Stimulated activated CD8-positive, alpha-beta memory T cell treated with anti-CD3 and anti-CD28 coated beads, Interleukin-4, amount 100 ng/mL, for 24 hours (primary cell): ENCODE measurements at regions not wholly inside any gene's neighbourhood (a gene's known extent, or its start where the extent isn't known, plus 50 kb on each side); places are given as distances from the start of the nearest gene placed in this dataset.
"Not testable (repeated sequence)": the region's sequence is repeated elsewhere in the genome, so short reads cannot be mapped to it uniquely, and the experiment has no call there.

Experiments used
- DNase-seq: peaks from one replicate; pipeline ENCODE4 v3.0.0-alpha.2; 2020; ENCODE audit warnings: low read depth

DNA sequence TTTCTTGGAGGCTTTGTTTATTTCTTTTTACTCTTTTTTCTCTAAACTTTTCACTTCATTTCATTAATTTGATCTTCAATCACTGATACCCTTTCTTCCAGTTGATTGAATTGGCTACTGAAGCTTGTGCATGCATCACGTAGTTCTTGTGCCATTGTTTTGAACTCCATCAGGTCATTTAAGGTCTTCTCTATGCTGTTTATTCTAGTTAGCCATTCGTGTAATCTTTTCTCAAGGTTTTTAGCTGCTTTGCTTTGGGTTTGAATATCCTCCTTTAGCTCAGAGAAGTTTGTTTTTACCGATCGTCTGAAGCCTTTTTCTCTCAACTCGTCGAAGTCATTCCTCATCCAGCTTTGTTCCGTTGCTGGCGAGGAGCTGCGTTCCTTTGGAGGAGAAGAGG, 189.9 kb downstream of the TTC6 start:
- DNase-seq, result not testable (repeated sequence)

DNA sequence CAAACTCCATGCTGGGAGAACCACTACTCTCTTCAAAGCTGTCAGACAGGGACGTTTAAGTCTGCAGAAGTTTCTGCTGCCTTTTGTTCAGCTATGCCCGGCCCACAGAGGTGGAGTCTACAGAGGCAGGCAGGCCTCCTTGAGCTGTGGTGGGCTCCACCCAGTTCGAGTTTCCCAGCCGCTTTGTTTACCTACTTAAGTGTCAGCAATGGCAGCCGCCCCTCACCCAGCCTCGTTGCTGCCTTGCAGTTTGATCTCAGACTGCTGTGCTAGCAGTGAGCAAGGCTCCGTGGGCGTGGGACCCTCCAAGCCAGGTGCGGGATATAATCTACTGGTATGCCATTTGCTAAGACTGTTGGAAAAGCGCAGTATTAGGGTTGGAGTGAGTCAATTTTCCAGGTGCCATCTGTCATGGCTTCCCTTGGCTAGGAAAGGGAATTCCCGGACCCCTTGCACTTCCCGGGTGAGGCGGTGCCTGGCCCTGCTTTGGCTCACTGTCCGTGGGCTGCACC, 190.7 kb downstream of the TTC6 start:
- not testable (repeated sequence) for DNase-seq

DNA sequence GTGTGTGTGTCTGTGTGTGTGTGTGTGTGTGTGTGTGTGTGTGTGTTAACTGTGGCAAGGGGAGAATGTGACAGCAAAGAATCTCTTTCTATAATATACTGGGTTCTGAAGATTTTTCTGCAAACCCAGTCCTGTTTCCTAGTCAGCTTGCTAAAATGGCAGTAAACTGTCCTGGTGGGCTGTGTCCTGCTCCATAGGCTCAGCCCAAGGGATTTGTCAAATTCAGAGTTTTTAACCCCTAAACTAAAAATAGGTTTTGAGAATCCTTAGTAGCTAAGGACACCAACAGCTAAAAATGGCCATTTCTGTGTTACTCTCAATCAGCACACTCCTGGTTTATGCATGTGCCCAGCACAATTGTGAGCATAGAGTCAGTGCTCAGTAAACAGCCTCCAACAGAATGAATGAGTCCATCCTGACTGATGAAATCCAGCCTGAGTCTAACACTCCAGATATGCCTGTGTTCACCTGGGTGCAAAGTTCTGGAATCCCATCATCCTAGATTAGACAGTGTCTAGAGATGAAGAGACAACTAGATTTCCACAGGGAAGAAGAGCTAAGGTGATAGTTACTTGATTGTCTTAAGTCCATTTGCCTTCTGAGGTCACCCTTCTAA, 192.6 kb downstream of the TTC6 start:
- DNase-seq, result no peak

- no peak for DNase-seq
These were observed 196.1 kb downstream of the TTC6 start for GRCh38 chr14:37791384-37792036.

GRCh38 chr14:37792124-37792523, 196.7 kb downstream of the TTC6 start:
- no peak for DNase-seq

DNA sequence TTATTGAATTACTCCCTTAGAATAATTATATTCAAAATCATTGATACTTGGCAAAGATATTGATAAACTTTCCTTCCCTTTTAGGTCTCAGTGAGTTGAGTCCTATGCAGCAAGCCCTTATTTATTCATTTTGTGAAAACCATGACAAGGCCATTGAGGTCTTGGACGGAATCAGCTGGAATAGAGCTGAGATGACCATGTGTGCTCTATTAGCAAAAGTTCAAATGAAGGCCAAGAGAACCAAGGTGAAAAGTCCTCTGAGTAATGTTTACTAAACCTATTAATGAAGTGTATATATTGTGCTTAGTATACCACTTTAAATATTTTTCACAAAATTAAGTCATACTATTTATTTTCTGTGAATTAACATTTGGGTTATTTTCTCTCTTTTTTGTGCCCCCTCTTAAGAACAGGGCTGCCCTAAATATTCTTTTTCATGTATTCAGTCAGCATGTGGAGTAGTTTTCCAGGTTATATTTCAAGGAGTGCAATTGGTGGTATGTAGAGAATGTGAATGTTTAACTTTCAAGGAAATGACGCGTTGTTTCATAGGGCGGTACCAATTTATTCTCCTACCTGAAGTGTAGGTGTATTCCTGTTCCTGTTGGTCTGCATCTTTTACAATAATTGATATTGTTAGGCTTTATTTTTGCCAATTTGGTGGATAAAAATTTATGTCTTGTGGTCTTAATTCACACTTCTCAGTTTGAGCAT, 201.4 kb downstream of the TTC6 start:
- DNase-seq, result no peak

GRCh38 chr14:37797675-37798074, 202.2 kb downstream of the TTC6 start:
- DNase-seq, result no peak

GRCh38 chr14:37807722-37808121, 212.3 kb downstream of the TTC6 start:
- DNase-seq, result no peak

DNA sequence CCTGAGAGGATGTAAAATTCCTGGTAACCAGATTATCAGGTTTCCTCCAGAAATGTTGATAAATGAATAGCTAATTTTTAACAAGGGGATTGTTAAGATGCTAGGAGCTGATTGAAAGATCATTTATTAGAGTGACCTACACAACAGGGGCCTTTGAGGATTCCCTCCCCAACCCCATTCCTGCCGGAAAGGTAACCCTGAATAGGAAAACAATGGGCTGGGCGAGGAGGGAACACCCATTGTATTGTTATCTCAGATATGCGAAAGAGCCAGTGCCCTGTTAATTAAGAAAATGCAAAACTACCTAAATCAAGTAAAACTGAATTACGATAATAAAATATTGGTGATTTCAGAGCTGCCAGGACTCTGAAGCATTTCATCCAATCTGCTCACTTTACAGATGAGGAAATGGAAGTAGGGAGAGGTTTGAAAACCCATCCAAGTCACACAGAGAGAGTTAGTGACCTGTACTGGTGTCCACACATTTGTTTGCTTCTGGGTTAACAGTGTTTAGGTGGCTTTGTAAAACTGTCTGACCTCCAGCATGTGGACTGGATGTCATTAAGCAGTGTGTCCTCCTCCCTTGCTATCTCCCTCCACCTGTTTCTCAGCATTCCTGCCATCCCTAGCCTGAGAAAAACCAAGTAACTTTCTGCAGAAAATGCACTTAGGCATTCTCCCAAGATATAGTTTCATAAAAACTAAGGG, 214.8 kb downstream of the TTC6 start:
- DNase-seq, result no peak

- DNase-seq, result no peak
These were observed 218.3 kb downstream of the TTC6 start for GRCh38 chr14:37813732-37814131.

DNA sequence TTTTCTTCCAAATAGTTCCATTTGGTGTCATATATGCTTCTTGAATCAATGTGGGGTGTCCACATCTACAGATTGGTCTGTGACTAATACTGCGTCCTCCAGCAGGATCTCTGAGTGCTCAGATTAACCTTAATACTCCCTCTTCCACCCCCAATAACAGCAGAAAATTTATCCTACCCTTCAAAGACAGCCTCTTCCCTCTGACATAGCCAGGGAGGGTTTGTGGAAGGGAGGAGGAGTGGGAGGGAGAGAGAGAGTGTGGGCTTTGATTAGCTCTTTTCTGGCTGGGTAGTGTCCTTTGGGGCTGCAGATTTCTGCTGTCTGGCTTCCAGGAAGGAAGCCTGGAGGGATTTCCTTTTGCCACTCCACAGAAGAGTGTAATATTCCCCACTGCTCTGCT, 220.7 kb downstream of the TTC6 start:
- no peak for DNase-seq

- no peak for DNase-seq
These were observed 221.4 kb downstream of the TTC6 start for GRCh38 chr14:37816743-37817295.

DNA sequence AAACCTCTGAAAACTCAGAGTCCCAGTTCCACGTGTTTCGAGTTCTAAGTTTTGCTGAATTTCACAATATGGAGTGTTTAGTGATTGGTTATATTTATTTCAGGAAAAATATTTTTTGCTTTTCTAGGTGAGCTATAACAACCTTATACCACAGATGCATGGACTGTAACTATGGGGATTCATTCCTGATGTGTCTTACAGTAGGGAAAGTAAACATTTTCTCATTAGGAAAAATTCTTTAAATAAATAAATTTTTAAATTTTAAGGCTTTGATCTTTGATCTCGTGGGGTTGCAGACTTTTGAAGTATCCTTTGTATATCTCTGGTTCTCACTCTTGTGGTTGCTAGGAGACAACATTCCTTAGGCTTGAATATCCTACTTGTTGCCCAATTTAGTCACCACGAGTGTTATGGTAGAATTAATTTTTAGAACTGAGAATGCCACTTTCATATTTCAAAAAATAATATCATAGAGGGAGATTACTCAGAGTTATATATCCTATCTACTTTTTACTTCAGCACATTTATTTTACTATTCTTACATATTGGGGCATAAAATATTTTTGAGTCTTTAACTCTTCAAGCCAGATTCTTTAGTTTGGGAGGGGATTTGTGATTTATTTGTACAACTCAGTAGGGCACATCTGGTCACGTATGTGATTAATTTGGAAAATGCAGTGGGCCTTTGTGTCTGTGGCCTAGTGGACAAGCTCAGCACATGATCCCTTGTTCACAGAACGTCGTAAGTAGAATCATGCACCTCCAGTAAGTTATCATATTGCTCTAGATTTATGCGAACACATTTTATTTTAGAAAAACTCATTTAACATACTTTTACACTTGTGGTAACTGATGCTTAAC, 224.0 kb downstream of the TTC6 start:
- no peak for DNase-seq

GRCh38 chr14:37820810-37821209, 225.4 kb downstream of the TTC6 start:
- DNase-seq, result not testable (repeated sequence)

GRCh38 chr14:37824939-37825712, 229.7 kb downstream of the TTC6 start:
- no peak for DNase-seq

DNA sequence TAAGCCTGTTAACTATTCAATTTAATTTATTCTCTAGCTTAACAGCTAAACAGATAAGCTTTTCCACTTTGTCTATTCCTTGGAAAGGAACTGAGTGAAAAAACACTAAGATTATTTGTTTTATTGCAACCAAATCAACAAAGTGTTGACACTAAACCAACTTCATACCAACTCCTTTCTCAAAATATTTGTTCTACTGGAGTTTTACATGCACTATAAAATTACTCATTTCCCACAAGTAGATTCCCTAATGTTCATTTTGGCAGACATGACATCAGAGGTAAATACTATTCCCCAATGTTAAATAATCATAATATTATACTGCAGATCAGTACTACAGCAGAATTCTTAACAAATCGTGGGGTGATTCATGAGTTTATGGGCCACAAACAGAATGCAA, 231.4 kb downstream of the TTC6 start:
- DNase-seq, result no peak

GRCh38 chr14:37830271-37830670, 234.8 kb downstream of the TTC6 start:
- DNase-seq, result no peak

DNA sequence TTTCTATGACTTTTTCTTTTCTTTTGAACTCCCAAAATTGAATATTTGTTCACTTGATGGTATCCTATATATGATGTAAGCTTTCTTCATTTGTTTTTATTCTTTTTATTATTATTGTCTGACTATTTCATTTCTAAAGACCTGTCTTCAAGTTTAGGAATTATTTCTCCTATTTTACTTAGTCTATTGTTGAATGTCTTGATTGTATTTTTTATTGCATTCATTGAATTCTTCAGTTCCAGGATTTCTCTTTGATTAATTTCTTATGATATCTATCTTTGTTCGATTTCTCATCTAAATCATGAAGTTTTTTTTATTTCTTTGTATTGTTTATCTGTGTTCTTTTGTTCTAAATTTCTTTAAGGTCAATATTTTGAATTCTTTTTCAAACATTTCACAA, 238.8 kb downstream of the TTC6 start:
- no peak for DNase-seq

- not testable (repeated sequence) for DNase-seq
These were observed 243.3 kb downstream of the TTC6 start for GRCh38 chr14:37838778-37839177.

DNA sequence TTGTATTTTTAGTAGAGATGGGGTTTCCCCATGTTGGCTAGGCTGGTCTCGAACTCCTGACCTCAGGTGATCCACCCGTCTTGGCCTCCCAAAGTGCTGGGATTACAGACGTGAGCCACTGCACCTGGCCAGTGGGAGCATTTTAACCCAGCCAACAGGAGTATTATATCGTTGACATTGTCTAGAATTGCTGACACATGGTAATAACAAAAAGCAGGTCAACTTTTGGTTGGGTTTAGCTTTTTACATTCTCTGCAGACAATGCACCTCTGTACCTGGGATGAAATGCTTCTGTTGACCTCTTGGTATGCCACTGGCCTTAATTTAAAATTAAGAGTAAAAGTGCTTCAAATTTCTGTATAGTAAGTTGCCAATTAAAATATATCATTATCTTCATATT, 245.6 kb downstream of the TTC6 start:
- not testable (repeated sequence) for DNase-seq
